Activated CD4-positive, alpha-beta memory T cell treated with anti-CD3 and anti-CD28 coated beads, Interleukin-2, amount 10 ng/mL, durations not matched to agents 7 days and 5 days (primary cell): ENCODE measurements at regions not wholly inside any gene's neighbourhood (a gene's known extent, or its start where the extent isn't known, plus 50 kb on each side); places are given as distances from the start of the nearest gene placed in this dataset.
"Not testable (repeated sequence)": the region's sequence is repeated elsewhere in the genome, so short reads cannot be mapped to it uniquely, and the experiment has no call there.

ENCODE experiments used
- CTCF ChIA-PET: fragments of 350-600 bp; sonication (Branson Sonifier 250); formaldehyde crosslinking; loops from one replicate; lab custom pipeline; 2021; ENCODE audit warnings: antibody characterized with exemption, inconsistent platforms; lab: Charles Lee
- POLR2A ChIA-PET: fragments of 350-600 bp; sonication (Branson Sonifier 250); formaldehyde crosslinking; loops from one replicate; lab custom pipeline; 2021; ENCODE audit warnings: antibody characterized with exemption; lab: Charles Lee
- DNase-seq: peaks from one replicate; pipeline ENCODE4 v3.0.0-alpha.2; 2020
- H3K27ac Mint-ChIP-seq: one replicate; pipeline ENCODE4 v1.8.0; 2021; ENCODE audit warnings: mild to moderate bottlenecking, mixed read lengths
- H3K27me3 Mint-ChIP-seq: one replicate; pipeline ENCODE4 v1.8.0; 2021; ENCODE audit warnings: mixed read lengths
- H3K36me3 Mint-ChIP-seq: one replicate; pipeline ENCODE4 v1.8.0; 2021; ENCODE audit warnings: low read depth, mixed read lengths
- H3K4me1 Mint-ChIP-seq: one replicate; pipeline ENCODE4 v1.8.0; 2021; ENCODE audit warnings: mixed read lengths
- H3K4me3 Mint-ChIP-seq: one replicate; pipeline ENCODE4 v1.8.0; 2021; ENCODE audit warnings: mild to moderate bottlenecking, mixed read lengths
- H3K9me3 Mint-ChIP-seq: one replicate; pipeline ENCODE4 v1.8.0; 2021; ENCODE audit warnings: mixed read lengths

DNA sequence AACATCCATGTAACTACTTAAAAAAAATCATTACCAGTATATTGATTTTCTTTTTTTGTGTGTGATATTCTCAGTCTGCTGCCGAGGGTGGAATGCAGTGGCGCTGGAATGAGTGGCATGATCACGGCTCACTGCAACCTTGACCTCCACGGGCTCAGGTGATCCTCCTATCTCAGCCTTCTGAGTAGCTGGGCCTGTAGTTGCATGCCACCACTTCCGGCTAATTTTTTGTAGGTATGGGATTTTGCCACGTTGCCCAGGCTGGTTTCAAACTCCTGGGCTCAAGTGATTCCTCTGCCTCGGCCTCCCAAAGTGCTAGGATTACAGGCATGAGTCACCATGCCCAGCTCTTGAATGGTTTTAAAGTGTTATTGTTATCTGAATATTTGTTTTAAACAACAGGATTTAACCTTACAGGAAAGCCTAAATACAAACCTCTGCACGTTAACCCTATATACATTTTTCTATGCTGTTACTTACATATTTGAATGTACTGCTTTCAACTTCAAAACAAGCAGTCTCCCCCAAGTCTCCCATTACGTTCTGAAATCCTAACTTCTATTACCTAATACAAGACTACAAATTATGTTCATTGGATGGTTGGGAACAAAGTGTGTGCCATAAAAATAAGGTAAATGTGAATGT is 61.7 kb downstream of the KPNA2 start:
- H3K9me3 Mint-ChIP-seq = no peaks in the 10 kb centered on the region
- H3K4me1 Mint-ChIP-seq = peaks cover 10% of the 10 kb centered on the region
- H3K4me3 Mint-ChIP-seq = no peak overlapping the region
- CTCF ChIA-PET = no interaction called here
- peaks cover 4% of the 10 kb centered on the region for H3K36me3 Mint-ChIP-seq
- peaks cover 1% of the 10 kb centered on the region for H3K27me3 Mint-ChIP-seq
- POLR2A ChIA-PET = no interaction called here
- no peak for DNase-seq
- no peak overlapping the region for H3K27ac Mint-ChIP-seq

DNA sequence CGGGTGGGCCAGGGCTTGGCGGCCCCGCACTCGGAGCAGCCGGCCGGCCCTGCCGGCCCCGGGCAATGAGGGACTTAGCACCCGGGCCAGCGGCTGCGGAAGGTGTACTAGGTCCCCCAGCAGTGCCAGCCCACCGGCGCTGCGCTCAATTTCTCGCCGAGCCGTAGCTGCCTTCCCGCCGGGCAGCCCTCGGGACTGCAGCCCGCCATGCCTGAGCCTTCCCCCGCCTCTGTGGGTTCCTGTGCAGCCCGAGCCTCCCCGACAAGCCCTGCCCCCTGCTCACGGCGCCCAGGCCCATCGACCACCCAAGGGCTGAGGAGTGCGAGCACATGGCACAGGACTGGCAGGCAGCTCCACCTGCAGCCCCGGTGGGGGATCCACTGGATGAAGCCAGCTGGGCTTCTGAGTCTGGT is 63.8 kb downstream of the KPNA2 start:
- H3K27ac Mint-ChIP-seq, H3K27me3 Mint-ChIP-seq, H3K4me3 Mint-ChIP-seq, DNase-seq, POLR2A ChIA-PET, H3K36me3 Mint-ChIP-seq, H3K9me3 Mint-ChIP-seq: not testable (repeated sequence)
- CTCF ChIA-PET = interaction anchor here (1.0 to 1.3 kb wide), 2 partner anchors 13 to 18 kb away, joined by 3 to 4 read pairs; no protein-coding TSS in a partner anchor
- H3K4me1 Mint-ChIP-seq = peaks cover 22% of the 10 kb centered on the region

DNA sequence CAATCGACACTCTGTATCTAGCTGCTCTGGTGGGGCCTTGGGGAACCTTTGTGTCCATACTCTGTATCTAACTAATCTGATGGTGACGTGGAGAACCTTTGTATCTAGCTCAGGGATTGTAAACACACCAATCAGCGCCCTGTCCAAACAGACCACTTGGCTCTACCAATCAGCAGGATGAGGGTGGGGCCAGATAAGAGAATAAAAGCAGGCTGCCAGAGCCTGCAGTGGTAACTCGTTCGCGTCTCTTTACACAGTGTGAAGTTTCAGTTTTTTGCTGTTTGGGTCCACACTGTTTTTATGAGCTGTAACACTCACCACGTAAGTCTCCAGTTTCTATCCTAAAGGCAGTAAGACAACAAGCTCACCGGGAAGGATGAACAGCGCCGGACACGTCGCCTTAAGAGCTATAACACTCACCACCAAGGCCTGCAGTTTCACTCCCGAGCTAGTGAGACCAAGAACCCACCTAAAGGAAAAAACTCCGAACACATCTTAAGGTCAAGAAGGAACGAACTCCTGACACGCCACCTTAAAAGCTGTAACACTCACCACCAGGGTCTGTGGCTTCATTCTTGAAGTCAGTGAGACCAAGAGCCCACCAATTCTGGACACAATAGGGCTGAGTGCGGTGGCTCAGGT is 64.6 kb downstream of the KPNA2 start:
- POLR2A ChIA-PET = no interaction called here
- DNase-seq = no peak
- H3K27me3 Mint-ChIP-seq = peaks cover 3% of the 10 kb centered on the region
- no peaks in the 10 kb centered on the region for H3K9me3 Mint-ChIP-seq
- no peak overlapping the region for H3K27ac Mint-ChIP-seq
- CTCF ChIA-PET = interaction anchor here (0.6 to 1.3 kb wide), 3 partner anchors 14 to 366 kb away, joined by 3 to 6 read pairs (median 4); no protein-coding TSS in a partner anchor
- peak overlapping the region; percentile 82 for H3K4me3 Mint-ChIP-seq
- peaks cover 6% of the 10 kb centered on the region for H3K36me3 Mint-ChIP-seq
- peaks cover 25% of the 10 kb centered on the region for H3K4me1 Mint-ChIP-seq

DNA sequence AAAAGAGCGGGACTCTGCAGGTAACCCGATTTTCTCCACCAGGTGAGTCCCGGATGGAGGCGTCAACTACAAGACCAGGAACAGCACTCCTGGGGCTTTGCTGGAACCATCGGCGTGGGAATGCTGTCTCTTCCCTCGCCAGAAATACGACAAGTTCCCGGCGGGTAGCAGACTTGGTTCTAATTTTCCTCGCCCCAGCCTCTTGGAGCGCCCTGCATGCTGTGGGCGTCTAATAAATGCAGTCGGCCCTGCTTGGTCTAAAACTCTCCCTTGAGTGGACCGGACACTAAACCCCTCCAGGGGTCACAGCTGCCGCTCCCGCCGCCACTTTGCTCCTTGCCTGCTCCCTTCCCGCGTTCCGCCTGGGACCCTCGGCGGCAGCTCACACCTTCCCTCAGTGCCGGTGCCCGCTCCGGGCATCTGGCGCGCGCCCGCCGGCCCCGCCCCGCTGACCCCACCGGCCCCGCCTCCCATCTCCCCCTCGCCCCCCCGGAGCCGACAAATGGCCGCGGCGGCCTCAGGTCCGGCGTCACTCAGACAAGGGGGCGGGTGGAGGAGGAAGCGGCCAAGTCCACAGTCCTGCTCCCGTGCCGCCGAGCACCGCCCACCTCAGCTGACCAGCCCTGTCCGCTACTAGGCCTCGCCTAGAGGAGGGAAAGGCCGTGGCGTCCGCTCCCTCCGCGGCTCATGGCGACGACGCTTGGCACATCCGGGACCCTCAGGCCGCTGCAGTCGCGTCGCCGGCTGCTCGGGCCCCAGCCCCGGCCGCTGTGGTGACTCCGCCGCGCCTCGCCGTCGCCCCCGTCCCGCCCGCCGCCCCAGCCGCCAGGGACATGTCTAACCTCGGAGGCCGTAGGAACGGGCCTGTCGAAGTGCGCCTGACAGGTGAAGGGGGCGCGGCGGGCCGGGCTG is 65.8 kb downstream of the KPNA2 start:
- ChIA-PET POLR2A (interaction anchor here (0.5 to 1.6 kb wide), 3 partner anchors 13 to 216 kb away, joined by 3 to 4 read pairs (median 3); no protein-coding TSS in a partner anchor), CTCF (no interaction called here)
- H3K9me3 Mint-ChIP-seq = no peaks in the 10 kb centered on the region
- H3K4me1 Mint-ChIP-seq = peaks cover 28% of the 10 kb centered on the region
- peaks cover 6% of the 10 kb centered on the region for H3K36me3 Mint-ChIP-seq
- DNase-seq = peak; percentile 66
- peak overlapping the region; percentile 82 for H3K4me3 Mint-ChIP-seq
- no peak overlapping the region for H3K27ac Mint-ChIP-seq
- peaks cover 3% of the 10 kb centered on the region for H3K27me3 Mint-ChIP-seq

DNA sequence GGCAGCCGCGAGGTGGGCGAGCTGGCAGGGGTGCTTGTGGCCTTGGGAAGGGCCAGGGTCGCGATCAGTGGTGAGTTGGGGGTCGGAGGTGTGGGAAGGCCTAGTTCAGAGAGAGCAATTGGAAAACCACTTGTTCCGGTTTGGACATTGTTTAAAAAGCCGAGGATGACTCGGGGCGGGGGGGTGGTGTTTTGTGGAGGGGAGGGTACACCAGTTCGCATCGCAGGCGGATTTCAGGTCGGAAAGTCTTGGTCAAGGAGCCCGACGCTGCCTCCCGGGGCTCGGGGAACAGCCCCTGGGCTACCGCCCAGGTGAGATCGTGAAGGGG is 66.4 kb downstream of the KPNA2 start:
- H3K9me3 Mint-ChIP-seq = no peaks in the 10 kb centered on the region
- CTCF ChIA-PET = no interaction called here
- peaks cover 3% of the 10 kb centered on the region for H3K27me3 Mint-ChIP-seq

DNA sequence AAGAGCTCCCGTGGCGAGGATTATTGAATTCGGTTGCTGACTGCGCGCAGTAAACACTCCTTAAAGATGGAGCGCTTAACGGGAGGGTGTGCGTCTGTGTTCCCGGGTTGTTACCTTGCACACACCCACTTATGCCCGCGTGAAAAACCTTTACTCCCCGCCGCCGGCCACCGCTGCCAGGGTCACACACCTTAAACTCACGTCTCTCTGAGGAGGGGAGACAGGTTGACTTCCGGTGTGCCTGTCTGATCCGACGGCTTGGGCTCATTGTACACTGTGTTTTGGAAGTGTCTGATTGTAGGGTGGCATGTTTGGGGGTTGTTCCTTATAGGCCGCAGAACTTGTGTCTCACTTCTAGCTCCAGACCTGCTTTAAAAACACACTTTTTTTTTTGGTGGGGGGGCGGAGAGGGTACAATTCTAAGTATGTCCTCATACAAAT is 66.8 kb downstream of the KPNA2 start:
- ChIA-PET POLR2A (interaction anchor here (1.6 kb wide), 1 partner anchor 217 kb away, joined by 4 read pairs; no protein-coding TSS in a partner anchor), CTCF (no interaction called here)

More for the DNA sequence above, 66.4 kb downstream of the KPNA2 start:
- no peak for DNase-seq
- Mint-ChIP-seq H3K27ac (peak overlapping the region; percentile 40), H3K36me3 (peaks cover 6% of the 10 kb centered on the region), H3K4me1 (peaks cover 32% of the 10 kb centered on the region), H3K4me3 (peak overlapping the region; percentile 82)
- POLR2A ChIA-PET = interaction anchor here (1.0 to 1.6 kb wide), 2 partner anchors 14 to 216 kb away, joined by 3 to 4 read pairs; no protein-coding TSS in a partner anchor

DNA sequence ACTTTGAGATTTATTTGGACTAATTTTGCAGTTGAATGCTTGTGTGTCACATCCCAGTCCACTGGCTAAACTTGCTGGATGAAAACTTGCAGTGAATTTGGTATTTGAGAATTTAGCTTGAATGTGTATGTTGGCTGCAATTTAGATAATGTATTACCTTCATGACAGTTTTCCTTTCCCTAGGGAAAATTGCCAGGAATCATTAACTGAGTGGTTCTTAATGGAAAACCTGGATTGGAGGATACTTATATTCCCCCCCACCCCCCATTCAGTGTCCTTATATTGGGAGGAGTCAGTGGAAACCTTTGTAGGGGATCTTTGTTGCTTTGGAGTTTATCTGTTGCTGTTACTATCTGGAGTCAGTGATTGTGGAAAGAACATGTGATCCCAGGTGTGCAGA is 67.6 kb downstream of the KPNA2 start:
- Mint-ChIP-seq H3K4me3 (peak overlapping the region; percentile 82), H3K4me1 (peaks cover 37% of the 10 kb centered on the region), H3K27ac (no peak overlapping the region), H3K9me3 (no peaks in the 10 kb centered on the region), H3K27me3 (peaks cover 3% of the 10 kb centered on the region), H3K36me3 (peaks cover 11% of the 10 kb centered on the region)
- ChIA-PET CTCF (no interaction called here), POLR2A (interaction anchor here (1.6 kb wide), 1 partner anchor 218 kb away, joined by 4 read pairs; no protein-coding TSS in a partner anchor)
- no peak for DNase-seq

More for the DNA sequence above, 66.8 kb downstream of the KPNA2 start:
- H3K4me3 Mint-ChIP-seq = peak overlapping the region; percentile 82
- DNase-seq = peak; percentile 24
- peak overlapping the region; percentile 40 for H3K27ac Mint-ChIP-seq
- no peaks in the 10 kb centered on the region for H3K9me3 Mint-ChIP-seq
- H3K36me3 Mint-ChIP-seq = peaks cover 9% of the 10 kb centered on the region
- H3K27me3 Mint-ChIP-seq = peaks cover 3% of the 10 kb centered on the region
- H3K4me1 Mint-ChIP-seq = peaks cover 35% of the 10 kb centered on the region

DNA sequence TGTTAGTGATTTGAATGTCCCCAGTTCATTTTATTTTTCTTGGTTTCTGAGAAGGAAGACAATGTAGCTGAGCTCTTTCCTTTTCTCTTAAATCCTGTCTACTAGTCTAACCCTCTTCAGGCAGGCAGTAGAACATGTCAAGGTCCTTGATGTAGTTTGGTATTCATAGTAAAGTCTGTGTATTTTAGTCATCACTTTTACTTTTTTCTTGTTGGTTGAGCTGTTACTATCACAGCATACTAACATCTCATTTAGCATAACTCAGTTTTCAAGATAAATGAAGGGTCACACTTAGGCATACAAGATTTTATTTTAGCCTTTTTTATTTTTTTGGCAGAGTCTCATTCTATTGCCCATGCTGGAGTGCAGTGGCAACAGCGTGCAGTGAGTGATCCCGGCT is 70.5 kb downstream of the KPNA2 start:
- CTCF ChIA-PET = interaction anchor here (0.8 to 1.1 kb wide), 2 partner anchors 94 to 110 kb away, joined by 3 read pairs; no protein-coding TSS in a partner anchor
- no peak for DNase-seq
- Mint-ChIP-seq H3K9me3 (no peaks in the 10 kb centered on the region), H3K36me3 (peaks cover 11% of the 10 kb centered on the region), H3K4me1 (peaks cover 34% of the 10 kb centered on the region), H3K27me3 (peaks cover 2% of the 10 kb centered on the region), H3K27ac (no peak overlapping the region), H3K4me3 (no peak overlapping the region)
- POLR2A ChIA-PET = interaction anchor here (1.4 to 1.8 kb wide), 2 partner anchors 46 to 79 kb away, joined by 3 read pairs; no protein-coding TSS in a partner anchor

DNA sequence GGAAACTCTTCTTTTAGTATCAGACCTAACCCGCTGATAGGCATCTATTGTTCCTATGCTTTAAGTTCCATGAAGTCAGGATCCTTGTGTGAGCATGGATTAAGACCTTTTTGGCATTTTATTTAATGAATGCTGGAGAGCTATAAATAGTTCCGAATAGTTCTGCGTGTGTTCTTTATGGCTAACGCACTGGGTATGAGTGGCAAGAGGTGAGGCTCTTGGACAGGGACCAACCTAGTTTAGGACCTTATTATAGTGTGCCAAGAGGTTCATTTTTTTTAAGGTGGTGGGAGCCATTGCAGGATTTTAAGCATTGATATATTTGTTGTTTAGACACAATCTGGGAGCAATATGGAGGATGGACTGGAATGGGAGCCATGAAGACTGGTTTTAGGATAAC is 71.8 kb downstream of the KPNA2 start:
- H3K27ac Mint-ChIP-seq = no peak overlapping the region
- CTCF ChIA-PET = no interaction called here

DNA sequence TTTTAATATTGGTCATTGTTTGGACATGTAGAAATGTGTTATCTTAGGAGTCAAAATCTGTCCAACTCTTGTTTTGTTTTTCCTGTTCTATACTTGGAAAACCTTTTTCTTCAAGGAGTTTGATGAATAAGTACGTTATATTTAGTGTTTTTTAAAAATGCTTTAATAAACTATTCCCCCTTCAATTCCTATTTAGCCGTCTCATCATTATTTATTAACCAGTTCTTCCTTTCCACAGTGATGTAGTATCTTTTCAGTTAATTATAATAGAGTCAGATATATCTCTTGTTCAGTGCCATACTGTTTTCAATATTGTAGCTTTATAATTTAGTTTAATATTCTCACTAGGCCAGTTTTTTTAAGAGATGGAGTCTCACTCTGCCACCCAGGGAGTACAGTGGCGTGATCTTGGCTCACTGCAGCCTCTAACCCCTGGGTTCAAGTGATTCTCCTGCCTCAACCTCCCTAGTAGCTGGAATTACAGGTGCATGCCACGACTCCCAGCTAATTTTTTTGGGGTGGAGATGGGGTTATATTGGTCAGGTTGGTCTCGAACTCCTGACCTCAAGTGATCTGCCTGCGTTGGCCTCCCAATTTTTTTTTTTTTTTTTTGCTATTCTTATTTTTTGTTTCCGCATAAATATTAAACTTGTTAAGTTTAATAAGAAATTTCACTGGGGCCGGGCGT is 72.9 kb downstream of the KPNA2 start:
- POLR2A ChIA-PET = no interaction called here
- no peak overlapping the region for H3K27ac Mint-ChIP-seq
- CTCF ChIA-PET = interaction anchor here (1.2 kb wide), 1 partner anchor 64 kb away, joined by 3 read pairs; no protein-coding TSS in a partner anchor

More for the DNA sequence above, 71.8 kb downstream of the KPNA2 start:
- Mint-ChIP-seq H3K4me1 (peaks cover 26% of the 10 kb centered on the region), H3K36me3 (peaks cover 6% of the 10 kb centered on the region), H3K4me3 (no peak overlapping the region), H3K9me3 (no peaks in the 10 kb centered on the region), H3K27me3 (peaks cover 2% of the 10 kb centered on the region)
- no peak for DNase-seq
- POLR2A ChIA-PET = no interaction called here

DNA sequence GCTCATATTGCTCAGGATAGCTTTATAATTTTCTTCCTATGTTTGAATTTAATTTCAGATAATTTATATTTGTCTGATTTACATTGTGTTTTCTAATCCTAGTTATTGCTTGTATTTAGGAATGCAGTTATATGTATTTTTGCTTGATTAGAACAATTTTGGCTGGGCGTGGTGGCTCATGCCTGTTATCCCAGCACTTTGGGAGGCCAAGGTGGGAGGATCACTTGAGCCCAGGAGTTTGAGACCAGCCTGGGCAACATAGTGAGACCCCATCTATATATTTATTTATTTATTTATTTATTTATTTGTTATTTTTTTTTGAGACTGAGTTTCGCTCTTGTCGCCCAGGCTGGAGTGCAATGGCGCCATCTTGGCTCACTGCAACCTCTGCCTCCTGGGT is 73.9 kb downstream of the KPNA2 start:
- POLR2A ChIA-PET = not testable (repeated sequence)

More for the DNA sequence above, 72.9 kb downstream of the KPNA2 start:
- DNase-seq = no peak
- Mint-ChIP-seq H3K27me3 (no peaks in the 10 kb centered on the region), H3K4me3 (no peak overlapping the region), H3K9me3 (no peaks in the 10 kb centered on the region), H3K36me3 (peaks cover 5% of the 10 kb centered on the region), H3K4me1 (peaks cover 15% of the 10 kb centered on the region)

DNA sequence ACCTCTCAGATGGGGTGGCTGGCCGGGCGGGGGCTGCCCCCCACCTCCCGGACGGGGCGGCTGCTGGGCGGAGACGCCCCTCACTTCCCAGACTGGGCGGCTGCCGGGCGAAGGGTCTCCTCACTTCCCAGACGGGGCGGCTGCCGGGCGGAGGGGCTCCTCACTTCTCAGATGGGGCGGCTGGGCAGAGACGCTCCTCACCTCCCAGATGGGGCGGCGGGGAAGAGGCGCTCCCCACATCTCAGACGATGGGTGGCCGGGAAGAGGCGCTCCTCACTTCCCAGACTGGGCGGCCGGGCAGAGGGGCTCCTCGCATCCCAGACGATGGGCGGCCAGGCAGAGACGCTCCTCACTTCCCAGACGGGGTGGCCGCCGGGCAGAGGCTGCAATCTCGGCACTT is 80.7 kb downstream of the KPNA2 start:
- H3K4me1 Mint-ChIP-seq, DNase-seq, H3K27ac Mint-ChIP-seq, H3K9me3 Mint-ChIP-seq, H3K36me3 Mint-ChIP-seq, H3K27me3 Mint-ChIP-seq, CTCF ChIA-PET, POLR2A ChIA-PET, H3K4me3 Mint-ChIP-seq: not testable (repeated sequence)

More for the DNA sequence above, 73.9 kb downstream of the KPNA2 start:
- H3K27me3 Mint-ChIP-seq, H3K36me3 Mint-ChIP-seq, DNase-seq, H3K27ac Mint-ChIP-seq, H3K4me3 Mint-ChIP-seq, H3K9me3 Mint-ChIP-seq: not testable (repeated sequence)
- CTCF ChIA-PET = interaction anchor here (0.7 to 1.2 kb wide), 5 partner anchors 63 to 373 kb away, joined by 3 to 4 read pairs (median 4); no protein-coding TSS in a partner anchor
- peaks cover 14% of the 10 kb centered on the region for H3K4me1 Mint-ChIP-seq
